COLO668 (cell line): ENCODE measurements at regions not wholly inside any gene's neighbourhood (a gene's known extent, or its start where the extent isn't known, plus 50 kb on each side); places are given as distances from the start of the nearest gene placed in this dataset.

Experiments
- DNase-seq: peaks from one replicate; lab custom pipeline; 2025; ENCODE audit not compliant: unreplicated experiment; lab: John Stamatoyannopoulos, UW

DNA sequence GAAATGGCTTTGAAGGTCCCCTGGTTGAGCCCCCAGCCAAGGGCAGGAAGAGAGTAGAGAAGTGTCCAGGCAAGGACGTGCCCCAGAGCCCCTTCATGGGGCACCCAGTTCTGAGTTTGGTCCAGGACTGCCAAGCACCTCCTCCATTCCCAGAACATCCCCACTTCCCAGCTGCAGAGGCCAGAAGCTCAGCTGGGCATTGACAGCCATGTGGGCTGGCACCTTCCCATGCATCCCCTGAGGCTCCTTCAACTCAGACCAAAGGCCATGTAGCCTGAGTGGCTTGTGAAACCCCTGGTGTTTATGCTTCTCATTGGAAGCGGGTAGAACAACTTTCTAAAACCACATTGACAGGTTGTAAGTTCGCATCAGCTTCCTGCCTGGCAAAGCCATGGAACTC, 789.6 kb downstream of the TBC1D22A start:
- DNase-seq = no peak

DNA sequence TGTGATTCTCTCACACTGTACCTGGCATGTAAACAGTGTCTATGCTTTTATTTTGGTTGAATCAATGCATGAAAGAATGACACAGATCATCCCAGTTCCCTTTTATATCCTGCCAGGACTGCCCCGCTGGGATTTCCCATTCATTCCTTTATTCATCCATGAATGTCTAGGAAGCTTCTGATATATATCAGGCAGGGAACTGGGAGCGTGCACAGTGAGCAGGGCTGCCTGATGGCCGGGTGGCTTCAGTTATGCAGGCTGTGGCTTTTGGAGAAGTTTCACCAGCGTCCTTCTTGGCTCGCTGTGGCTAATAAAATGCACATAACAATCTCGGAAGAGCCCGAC, 789.0 kb downstream of the TBC1D22A start:
- no peak for DNase-seq

DNA sequence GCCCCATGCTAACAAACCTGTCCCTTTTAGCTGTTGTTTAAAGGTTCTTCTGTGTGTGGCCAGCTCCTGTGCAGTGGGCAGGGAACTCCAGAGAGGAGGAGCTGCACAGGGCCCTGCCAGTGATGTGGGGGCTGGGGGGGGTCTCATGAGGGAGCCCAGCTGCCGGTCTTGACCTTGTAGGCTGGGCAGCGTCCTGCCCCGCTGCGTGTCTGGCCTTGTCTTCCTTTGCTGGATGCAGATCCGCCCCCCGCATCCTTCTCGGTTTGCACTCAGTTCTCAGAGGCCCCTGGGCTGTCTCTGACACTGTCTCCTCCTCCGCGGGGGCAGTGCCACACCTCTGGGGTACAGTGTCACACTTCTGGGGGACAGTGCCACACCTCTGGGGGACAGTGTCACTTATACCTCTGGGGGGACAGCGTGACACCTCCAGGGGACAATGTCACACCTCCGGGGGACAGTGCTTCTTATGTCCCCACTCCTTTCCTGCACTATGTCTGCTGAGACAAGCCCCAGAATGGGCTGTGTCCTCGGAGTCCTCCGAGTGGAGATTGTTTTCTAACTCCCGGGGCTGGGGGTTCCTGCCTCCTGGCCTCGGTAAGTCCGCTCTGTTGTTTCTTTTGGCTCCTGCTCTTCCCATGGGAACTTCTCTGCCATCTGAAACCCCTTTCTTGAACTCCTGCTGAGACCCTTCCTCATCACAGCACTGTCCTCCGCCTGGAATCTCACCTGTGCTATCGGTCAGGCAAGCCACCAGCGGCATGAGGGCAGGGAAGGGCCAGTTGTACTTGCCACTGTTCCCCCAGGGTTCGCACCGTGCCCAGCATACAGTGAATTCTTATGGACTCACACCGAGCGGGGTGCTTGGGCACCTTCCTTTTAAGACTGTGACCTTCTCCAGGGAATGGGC, 788.3 kb downstream of the TBC1D22A start:
- no peak for DNase-seq

DNA sequence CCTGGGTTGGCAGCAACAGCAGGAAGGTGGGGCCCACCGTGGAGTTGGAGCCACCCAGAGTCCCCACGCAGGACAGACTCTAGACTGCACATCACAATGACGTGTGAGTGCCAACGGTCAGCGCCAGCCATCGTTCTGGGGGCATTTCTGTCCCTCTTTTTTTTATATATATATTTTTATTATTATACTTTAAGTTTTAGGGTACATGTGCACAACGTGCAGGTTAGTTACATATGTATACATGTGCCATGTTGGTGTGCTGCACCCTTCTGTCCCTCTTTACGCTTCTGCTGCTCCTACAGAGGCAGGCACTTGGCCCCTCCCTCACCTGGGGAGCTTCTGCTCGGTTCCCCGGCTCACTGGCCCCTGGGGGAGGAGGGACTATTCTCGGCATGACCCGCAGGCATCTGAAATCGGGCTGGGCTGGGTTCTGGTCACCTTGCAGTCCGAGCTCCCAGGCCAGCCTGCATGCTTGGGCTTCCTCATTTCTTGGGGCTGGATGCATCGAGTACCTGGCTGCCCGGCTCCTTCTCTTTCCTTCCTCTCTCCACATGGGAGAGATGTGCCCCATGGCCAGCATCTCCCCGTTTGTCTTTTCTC, 787.4 kb downstream of the TBC1D22A start:
- DNase-seq = no peak

DNA sequence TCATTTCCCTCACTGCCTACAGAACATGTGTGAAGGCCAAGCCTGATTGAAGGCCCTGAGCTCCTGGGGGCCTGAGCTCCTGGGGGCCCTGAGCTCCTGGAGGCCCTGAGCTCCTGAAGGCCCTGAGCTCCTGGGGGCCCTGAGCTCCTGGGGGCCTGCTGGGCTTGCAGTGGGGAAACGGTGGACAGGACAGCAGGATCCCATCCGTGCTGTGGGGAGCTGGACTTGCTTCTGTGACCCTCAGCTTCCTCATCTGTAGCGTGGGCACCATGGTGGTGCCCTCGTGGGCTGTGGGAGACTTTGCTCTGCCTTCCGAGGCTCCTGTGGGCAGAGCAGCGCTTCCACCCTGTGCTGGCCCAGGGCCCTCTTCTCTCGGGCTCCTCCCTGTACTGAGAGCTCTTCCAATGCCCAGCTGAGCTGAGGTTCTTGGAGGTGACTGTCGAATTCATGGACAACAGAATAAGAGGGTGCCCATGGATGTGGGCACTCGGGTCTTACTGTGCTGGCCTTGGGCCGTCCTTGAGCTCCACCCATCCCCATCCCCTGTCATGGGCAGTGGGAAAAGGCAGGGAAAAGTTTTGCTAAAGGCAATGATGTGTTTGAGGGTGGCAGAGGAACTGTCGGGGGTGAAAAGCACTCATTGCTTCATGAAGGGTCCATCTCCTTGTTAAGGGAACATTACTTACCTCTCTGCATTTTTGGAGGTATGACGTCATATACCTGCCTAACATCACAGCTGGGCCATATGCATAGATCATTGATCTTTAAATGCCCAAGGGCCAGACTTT, 786.7 kb downstream of the TBC1D22A start:
- no peak for DNase-seq

DNA sequence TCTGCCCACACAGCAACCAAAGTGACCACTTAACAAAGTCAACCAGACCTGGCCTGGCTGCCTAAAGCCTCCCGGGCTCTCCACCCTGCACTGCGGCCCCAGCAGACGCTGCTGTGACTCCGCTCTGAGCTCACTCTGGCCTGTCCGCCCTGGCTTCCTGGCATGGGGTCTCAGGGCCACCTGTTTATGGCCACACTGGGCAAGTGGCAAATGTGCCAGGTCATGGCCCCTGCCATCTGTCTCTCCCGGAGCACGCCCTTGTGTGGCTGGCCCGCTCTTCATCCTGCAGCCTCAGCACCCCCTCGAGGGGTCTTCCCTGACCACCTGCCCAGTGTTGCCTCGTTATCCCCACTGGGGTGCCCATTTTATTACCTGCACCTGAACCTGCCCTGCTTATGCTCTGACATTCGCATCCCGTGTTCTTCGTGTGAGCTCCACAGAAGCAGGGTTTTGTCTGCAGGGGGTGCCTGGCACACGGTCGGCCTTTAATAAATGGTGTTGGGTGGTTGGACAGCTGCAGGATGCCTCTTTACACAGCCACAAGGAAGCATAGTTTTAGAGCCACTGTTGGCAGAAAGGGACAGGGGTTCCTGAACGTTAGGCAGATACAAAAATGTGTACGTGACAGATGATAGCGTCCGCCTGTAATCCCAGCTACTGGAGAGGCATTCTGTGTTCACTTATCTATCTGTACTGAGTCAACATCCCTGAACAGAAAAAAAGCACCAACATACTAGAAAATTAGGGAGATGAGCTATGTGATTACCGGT, 785.6 kb downstream of the TBC1D22A start:
- no peak for DNase-seq

DNA sequence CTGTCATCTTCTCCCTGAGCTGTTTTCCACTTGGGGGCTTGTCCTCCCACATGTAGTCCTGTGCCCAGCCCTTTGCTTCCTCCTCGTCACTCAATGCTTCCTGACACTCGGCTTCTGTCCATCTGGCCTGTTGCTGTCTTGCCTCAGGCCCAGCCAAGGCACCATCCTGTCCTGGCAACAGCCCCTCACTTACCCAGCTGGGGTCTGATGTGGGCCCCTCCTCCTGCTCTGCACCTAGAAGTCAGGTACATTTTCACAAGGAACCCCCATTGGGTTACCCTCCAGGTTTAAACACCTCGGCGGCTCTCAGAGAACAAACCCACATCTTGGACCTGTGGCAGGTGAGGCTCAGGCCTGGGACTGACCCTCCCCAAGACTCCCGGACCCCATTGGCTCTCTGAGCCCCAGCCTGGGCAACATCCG, 784.8 kb downstream of the TBC1D22A start:
- DNase-seq = no peak

DNA sequence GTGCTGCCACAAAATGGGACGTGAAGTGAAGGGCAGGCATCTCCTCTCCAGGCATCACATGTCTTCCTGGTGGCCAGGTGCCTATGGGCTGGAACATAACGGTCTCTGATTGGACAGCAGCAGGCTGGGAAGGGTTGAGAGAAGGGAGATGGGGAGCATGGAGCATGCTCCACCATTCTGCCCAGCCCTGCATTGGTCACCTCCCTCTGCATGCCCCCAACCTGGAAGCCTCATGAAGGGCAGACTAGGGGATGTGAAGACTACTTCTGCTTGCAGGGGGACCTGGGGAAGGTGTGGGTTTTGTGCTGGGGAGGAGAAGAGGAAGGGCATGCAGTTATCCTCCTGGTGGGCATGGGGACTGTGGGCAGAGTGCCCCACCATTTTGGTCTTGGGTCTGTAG, 782.2 kb downstream of the TBC1D22A start:
- DNase-seq = no peak

DNA sequence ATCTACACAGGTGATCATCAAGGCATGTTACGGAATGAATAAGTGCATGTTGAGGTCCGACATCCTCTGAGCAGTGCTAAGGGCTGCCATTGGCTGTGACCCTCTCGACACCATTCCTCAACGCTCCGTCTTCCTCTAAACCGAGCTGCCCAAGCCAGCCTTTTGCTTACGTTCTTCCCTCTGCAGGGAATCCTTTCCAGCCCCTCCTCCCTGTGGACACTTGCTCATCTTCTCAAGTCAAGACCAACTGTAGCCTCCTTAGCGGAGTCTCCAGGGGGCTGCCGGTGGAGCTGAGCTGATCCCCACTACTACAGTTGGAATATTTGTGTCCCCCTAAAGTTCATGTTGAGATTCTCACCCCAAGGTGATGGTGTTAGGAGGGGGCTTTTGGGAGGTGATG, 781.0 kb downstream of the TBC1D22A start:
- no peak for DNase-seq

DNA sequence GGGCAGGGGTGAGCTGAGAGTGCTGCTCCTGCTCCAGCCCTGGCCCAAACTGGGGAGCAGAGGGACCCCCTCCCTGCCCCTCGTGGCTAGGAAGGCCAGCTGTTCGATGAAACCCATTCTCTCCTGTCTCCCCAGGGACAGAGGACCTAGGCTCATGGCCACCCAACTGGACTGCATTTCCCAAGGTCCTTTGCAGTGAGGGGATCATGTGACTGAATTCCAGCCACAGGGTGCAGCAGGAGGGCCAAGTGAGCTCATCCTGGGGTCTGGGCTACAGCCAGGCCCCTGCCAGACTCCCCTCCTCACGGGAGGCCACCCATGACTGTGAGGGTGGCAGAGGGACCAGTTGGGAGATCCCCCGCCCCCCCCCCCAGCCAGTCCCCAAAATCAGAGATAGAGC, 777.6 kb downstream of the TBC1D22A start:
- no peak for DNase-seq

DNA sequence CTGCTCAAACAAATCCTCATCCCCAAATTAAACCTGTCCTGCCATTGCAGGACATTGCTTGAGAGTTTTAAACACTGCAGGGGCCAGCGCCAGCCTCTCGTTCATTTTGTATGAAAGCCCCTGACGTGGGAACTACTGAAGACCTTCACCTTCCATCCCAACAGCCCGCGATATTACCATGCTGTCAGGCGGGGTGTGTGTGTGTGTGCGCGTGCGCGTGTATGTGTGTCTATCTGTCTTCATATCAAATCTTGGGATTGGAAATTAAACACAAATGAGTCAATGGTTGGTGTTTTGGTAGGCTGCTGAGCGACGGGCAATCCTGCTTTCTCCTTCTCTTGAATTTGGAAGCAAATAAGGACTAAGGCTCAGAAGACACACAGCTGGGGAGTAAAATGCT, 776.9 kb downstream of the TBC1D22A start:
- no peak for DNase-seq

DNA sequence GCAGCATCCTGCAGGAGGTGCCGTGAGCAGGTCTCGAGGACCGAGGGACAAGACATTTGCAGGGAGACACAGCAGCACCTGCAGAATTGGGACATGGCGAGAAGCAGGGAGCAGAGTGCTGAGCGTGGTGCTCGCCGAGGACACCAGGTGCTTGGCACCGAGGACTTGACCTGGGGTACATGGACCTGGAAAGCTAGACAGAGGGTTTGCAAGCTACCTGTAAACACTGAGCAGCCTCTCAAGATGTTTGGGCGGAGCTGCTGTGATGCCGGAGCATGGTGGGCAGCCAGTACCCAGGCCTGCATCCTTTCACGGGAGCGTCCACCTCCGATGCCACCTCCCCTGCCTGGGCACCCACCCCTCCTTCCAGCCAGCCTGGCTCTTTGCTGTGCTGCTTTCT, 773.2 kb downstream of the TBC1D22A start:
- DNase-seq = no peak

DNA sequence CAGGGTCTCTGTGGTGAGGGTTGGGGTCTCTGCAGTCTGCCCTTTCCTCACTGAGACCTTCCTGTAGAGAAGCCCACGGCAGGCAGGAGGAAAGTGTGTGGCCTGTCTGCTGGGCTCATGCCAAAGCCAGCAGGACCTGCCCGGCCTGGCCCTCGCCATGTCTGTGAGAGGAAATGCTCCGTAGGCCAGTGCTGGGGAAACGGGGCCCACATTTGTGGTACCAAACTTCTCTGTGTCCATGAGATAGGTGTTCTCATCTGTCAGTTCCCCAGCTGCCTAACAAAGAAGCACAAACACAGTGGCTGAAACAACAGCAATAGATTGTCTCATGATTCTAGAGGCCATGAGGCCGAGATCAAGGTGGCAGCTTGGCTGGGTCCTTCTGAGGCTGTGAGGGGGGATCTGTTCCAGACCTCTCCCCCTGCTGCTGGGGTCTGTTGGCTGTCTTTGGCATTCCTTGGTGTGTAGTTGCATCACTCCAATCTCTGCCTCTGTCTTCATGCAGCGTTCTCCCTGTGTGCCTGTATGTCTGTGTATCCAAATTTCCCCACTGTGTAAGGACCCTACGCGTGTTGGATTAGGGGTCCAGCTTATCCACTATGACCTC, 772.5 kb downstream of the TBC1D22A start:
- no peak for DNase-seq

DNA sequence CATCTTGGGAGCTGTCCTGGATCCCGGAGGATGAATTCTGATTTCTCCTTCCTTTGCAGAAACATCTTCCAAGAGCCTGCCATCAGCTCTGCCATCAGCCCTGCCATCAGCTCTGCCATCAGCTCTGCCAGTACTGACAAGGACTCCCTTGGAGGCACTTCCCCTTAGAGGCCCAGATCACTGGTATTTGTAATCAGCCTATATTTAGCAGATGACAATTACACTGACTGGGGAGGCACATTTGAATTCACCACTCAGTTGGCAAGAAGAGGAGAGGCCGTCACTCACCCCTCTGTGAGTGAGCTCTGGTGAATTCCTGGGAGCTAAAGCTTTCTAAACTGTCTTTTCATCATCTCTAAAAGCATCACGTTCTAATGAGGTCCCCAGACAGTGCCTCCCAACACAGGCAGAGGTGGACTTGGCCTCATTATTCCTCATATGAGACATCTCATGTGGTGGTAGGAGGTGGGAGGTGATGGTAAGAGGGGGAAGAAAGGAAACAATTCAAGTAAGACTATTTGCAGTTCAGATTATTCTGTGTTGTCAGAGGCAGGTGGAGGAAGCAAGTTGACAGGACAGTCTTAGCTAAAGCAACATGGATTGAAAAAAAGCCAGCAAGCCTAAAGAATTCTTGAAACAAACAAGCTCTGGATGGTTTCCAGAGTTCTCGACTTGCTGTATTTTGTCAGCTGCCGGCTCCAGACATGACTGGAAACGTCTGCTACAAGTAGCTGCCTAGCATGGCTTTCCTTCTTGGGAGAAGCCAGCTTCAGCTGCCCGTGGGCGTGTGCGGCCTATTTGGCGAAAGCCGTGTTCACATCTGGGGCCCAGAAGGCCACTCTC, 771.7 kb downstream of the TBC1D22A start:
- DNase-seq = no peak

DNA sequence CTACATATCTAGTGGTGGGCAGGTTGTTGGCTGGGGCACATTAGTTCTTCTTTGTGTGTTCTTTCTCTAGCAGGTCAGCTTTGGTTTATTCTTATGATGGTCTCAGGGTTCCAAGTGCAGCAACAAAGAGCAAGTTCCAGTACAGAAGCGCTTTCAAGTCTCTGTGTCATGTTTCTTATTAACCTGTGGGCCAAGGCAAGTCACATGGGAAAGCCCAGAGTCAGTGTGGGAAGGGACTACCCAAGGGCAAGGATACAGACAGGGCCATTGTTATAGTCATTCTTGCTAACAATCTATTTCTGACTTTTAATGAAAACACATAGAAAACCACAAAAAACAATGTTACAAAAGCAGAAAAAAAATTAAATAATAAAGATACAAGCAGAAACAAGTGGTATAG, 754.6 kb downstream of the TBC1D22A start:
- no peak for DNase-seq

DNA sequence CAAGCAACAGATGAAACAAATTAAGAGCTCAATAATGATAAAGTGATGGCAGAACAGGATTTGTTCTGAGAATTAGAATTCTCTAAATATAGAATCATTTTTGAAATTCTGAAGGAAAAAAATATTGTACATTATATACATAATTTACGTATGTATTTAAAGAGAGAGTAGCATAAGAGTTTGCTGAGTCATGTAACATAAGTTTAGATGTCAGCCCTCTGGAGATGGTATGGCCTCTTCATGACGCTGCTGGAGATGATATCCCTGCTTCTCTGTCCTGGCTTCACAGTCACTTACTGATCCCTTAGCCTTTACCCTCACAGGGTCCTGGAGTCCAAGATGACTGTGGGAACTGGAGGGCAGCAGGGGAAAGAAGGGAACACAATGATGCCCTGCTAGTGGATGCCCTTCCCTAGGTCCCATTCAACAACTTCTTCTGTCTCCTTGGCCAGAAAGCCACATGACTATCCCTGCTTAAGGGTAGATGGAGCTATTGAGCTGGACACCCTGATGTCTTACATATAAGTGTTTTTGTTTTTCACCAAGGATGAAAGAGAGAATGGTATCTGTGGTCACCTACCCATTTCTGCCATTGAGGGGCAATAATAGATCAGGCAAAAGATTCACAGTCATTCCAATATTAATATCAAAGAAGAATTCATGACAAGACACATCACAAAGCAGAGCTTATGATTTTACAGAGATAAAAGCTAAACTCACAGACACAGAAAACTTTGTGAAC, 753.1 kb downstream of the TBC1D22A start:
- no peak for DNase-seq

DNA sequence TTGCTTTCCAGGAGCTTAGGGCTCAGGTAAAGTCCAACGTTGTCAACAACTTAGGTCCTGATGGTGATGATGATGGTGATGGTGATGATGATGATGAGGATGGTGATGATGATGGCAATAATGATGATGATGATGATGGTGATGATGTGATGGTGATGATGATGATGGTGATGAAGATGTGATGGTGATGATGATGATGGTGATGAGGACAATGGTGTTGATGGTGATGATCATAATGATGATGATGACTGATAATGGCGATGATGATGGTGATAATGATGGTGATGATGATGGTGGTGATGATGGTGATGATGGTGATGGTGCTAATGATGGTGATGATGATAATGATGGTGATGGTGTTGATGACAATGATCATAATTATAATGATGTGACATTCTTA, 750.2 kb downstream of the TBC1D22A start:
- no peak for DNase-seq

DNA sequence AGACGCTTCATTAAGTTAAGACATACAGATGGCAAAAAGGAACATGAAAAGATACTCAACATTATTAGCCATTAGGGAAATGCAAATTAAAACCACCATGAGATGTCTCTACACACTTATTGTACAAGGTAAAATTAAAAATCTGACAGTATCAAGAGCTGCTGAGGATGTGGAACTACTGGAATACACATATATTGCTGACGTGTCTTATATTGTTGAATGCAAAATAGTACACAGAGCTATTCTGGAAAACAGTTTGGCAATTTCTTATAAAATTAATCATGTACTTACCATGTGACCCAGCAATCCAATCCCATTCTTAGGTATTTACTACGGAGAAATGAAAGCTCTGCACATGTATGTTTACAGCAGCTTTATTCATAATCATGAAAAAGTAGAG, 742.5 kb downstream of the TBC1D22A start:
- DNase-seq = no peak

DNA sequence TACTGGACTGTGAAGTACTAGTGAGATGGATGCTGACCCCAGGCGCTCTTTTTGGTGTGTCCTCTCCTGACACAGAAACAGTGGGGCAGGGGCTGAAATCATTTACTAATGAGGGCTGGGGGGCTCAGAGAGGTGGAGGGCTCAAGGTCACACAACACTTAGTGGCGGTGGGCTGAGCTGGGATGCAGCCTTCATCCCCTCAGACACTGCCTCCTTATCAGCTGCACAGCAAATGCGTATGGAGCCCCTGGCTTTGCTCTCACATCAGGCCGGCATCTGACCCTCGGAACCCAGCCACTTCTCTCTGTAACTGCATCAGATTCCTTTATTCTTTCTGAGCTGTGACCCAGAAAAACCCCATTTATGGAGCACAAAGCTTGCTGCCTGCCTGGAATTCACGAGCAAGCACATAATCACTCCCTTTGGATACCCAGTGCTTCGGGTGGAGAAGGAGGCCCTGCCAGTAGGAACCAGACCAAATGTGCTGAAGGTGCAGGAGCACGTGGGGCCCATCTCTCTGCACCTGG, 736.6 kb downstream of the TBC1D22A start:
- no peak for DNase-seq
